ENCODE measurements at regions not wholly inside any gene's neighbourhood (a gene's known extent, or its start where the extent isn't known, plus 50 kb on each side); places are given as distances from the start of the nearest gene placed in this dataset.

DNA sequence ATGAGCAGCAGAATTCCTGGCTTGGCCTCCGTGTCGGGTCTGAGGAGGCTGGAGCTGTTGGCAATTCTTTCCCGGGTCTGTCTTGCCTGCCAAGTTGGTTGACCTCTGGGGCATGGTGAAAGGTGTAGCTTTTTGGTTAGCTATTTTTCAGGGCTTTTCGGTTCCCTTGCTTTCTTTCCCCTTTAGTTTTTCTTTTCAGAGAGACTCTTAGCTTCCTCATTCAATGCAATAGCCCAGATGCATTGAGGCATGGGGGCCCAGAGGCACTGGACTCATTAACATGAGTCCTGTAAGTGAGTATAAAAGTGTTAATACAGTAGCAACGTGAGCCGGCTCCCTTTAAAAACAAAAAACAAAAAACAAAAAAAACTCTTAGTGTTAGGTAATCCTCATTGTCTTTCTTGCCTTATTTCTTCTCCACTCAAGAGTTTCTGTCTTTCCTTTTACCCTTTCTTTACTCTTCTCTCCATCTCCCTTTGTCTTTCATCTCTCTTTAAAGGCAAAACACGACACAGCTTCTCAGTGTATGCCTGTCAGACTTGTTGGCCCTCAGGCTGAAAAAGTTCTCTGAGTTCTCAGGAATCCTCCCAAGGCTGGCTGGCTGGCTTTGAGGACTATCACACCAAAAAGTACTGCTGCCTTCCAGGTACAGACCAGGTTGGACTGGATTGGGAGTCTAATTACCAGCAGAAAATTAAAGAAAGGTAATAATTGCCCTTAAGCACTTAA lies 289.9 kb upstream of the TUT7 start:
- H3K18ac ChIP-seq (ENCODE audit: low read depth, low read length), result no peak overlapping the region
- dilution Hi-C loops (cut with HindIII; ENCODE audit: low sequenced_read_pairs, unreplicated experiment) (no loop called here), intact Hi-C loops (cut with micrococcal nuclease) (no loop called here), in situ Hi-C loops (cut with MboI; ENCODE audit: low sequenced_read_pairs) (loop anchor here (25.0 kb wide), 1 partner anchor 293 kb away; the partner anchor contains the start of gene GAS1)
- no peak overlapping the region for H2BK120ac ChIP-seq (ENCODE audit: low read depth, low read length)
- H3K9me1 ChIP-seq (ENCODE audit: insufficient read depth, low read length), result no peaks in the 10 kb centered on the region
- BruUV-seq (replicated peaks), result no TSS peak
- no peaks in the 10 kb centered on the region for H3K79me1 ChIP-seq (ENCODE audit: low read depth in 1 of 2, low read length in 2 of 2)
- H2AK5ac ChIP-seq (ENCODE audit: low read depth, low read length), result no peak overlapping the region
- ChIA-PET POLR2A (ENCODE audit: unreplicated experiment) (no interaction called here), CTCF (no interaction called here)
- no peak overlapping the region for H3K14ac ChIP-seq (replicated peaks; ENCODE audit: low read depth, low read length)
- no peak overlapping the region for H2BK5ac ChIP-seq (ENCODE audit: low read depth, low read length, poor library complexity, severe bottlenecking)
- H3K9ac ChIP-seq (ENCODE audit: low read depth, low read length), result no peak overlapping the region
- no peaks in the 10 kb centered on the region; the same call in 1 of the 2 replicates for H3K4me1 ChIP-seq (ENCODE audit: control insufficient read depth, insufficient read depth, low read length)
- H4K8ac ChIP-seq (ENCODE audit: low read depth in 2 of 2, low read length in 2 of 2), result no peak overlapping the region
- no peaks in the 10 kb centered on the region for H3K36me3 ChIP-seq (ENCODE audit: control insufficient read depth, insufficient read depth, low read length)
- no peaks in the 10 kb centered on the region for H4K20me1 ChIP-seq (ENCODE audit: insufficient read depth, low read length)
- H2AK9ac ChIP-seq (replicated peaks; ENCODE audit: low read depth, low read length, poor library complexity), result no peak overlapping the region
- no peak for ATAC-seq (ENCODE audit: low read depth)
- H3K23ac ChIP-seq (ENCODE audit: low read depth, low read length), result no peak overlapping the region
- DNase-seq, result no peak
- no peak overlapping the region for H3K27ac ChIP-seq (ENCODE audit: insufficient read depth, low read length)
- 0 out of 2 replicates have a peak, but pooled peaks cover 2% of the 10 kb centered on the region for H3K27me3 ChIP-seq (ENCODE audit: control insufficient read depth, insufficient read depth, low read length)
- no peak overlapping the region for H3K56ac ChIP-seq (ENCODE audit: extremely low read depth, insufficient read depth, low read length)
- H2BK20ac ChIP-seq (ENCODE audit: low read depth, low read length), result no peak overlapping the region
- no peak overlapping the region for H3K4me2 ChIP-seq (ENCODE audit: low read depth, low read length)
- no peak overlapping the region for H2BK15ac ChIP-seq (ENCODE audit: low read depth, low read length)
- no peak overlapping the region for H4K91ac ChIP-seq (ENCODE audit: insufficient read depth, low read depth, low read length)
- no peak overlapping the region for H2AFZ ChIP-seq (replicated peaks; ENCODE audit: low read length, poor library complexity)
- H3K4ac ChIP-seq (ENCODE audit: low read depth, low read length), result no peak overlapping the region
- no peaks in the 10 kb centered on the region for H3K9me3 ChIP-seq (ENCODE audit: control insufficient read depth, insufficient read depth, low read length)
- no peak overlapping the region for H3K4me3 ChIP-seq (ENCODE audit: insufficient read depth, low read depth, low read length)
- WGBS, 2 experiments (ENCODE audit: extremely low coverage in 2 of 2, insufficient read length in 1 of 2), result no CpG with 5 or more reads among the region's 7 CpGs
- TF ChIP-seq BHLHE40 (IDR thresholded peaks at IDR 0.05; ENCODE audit: low read depth, low read length) (no peak), RAD21 (IDR thresholded peaks at IDR 0.05; ENCODE audit: low read length) (no peak), MXI1 (IDR thresholded peaks at IDR 0.05; ENCODE audit: borderline replicate concordance, low read depth, low read length) (no peak), RFX5 (IDR thresholded peaks at IDR 0.05; ENCODE audit: low read depth, low read length) (no peak), FOS (IDR thresholded peaks at IDR 0.05; ENCODE audit: low read depth, low read length) (no peak), MAFK (IDR thresholded peaks at IDR 0.05; ENCODE audit: low read depth, low read length) (no peak), MAZ (IDR thresholded peaks at IDR 0.05; ENCODE audit: borderline replicate concordance, low read depth, low read length) (no peak), NFE2L2 (IDR thresholded peaks at IDR 0.05; ENCODE audit: low read depth, low read length) (no peak), POLR2A (IDR thresholded peaks at IDR 0.05; ENCODE audit: low read depth, low read length) (no peak), RCOR1 (IDR thresholded peaks at IDR 0.05; ENCODE audit: insufficient replicate concordance, low read length) (no peak), CEBPB (IDR thresholded peaks at IDR 0.05; ENCODE audit: low read depth, low read length) (no peak), ELK1 (IDR thresholded peaks at IDR 0.05; ENCODE audit: borderline replicate concordance, low read depth, low read length) (no peak)
- TF ChIP-seq, protein P1, sequence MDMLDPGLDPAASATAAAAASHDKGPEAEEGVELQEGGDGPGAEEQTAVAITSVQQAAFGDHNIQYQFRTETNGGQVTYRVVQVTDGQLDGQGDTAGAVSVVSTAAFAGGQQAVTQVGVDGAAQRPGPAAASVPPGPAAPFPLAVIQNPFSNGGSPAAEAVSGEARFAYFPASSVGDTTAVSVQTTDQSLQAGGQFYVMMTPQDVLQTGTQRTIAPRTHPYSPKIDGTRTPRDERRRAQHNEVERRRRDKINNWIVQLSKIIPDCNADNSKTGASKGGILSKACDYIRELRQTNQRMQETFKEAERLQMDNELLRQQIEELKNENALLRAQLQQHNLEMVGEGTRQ (IDR thresholded peaks at IDR 0.05; ENCODE audit: low read depth, low read length), result no peak
- no peak overlapping the region for H4K5ac ChIP-seq (ENCODE audit: low read depth, low read length)
